HepG2 (cell line): ENCODE measurements at regions not wholly inside any gene's neighbourhood (a gene's known extent, or its start where the extent isn't known, plus 50 kb on each side); places are given as distances from the start of the nearest gene placed in this dataset.
A peak's percentile ranks its signal among the peaks of the same experiment; 100 is the strongest.

Experiments
- ATAC-seq: fragments of 200-7000 bp; cut with Tn5 transposase; 3 replicates; pipeline ENCODE4 v1.9.1; 2020; ENCODE audit warnings: mild to moderate bottlenecking, moderate library complexity
- BruUV-seq: library from RNA; stranded (reverse); fragments of 400-500 nt; replicated peaks from 2 replicates; lab custom pipeline; 2021; lab: Mats Ljungman, UMichigan
- CTCF ChIA-PET: fragments of 300-600 bp; formaldehyde crosslinking; extraction: SDS; loops from one replicate; lab custom pipeline; 2021; ENCODE audit warnings: low total read pairs, inconsistent platforms, low intra/inter-chr PET ratio; lab: Yijun Ruan, JAX
- POLR2A ChIA-PET: fragments of 350-600 bp; sonication (Branson Sonifier 250); formaldehyde crosslinking; loops from one replicate; lab custom pipeline; 2020; ENCODE audit warnings: antibody characterized with exemption, inconsistent platforms; lab: Yijun Ruan, JAX
- DNase-seq: peaks from one replicate; pipeline ENCODE4 v3.0.0-alpha.2; 2015; ENCODE audit warnings: low spot score
- FAIRE-seq: peaks from 3 replicates; lab custom pipeline; 2011; peaks lifted over from hg19 to GRCh38; lab: Jason Lieb, UNC
- H2AFZ ChIP-seq: one replicate; pipeline ENCODE4 v1.6.1; 2011; ENCODE audit warnings: low read length, inconsistent platforms
- H3K27ac ChIP-seq: fragments of 300-600 bp; 3 replicates; pipeline ENCODE4 v1.8.0; 2011; ENCODE audit warnings: mixed run types, mild to moderate bottlenecking, mixed read lengths, low read length, inconsistent platforms; ENCODE audit not compliant: insufficient read depth; ENCODE audit errors: extremely low read length
- H3K27me3 ChIP-seq, 2 experiments: fragments of 200-600 bp in 1 of 2; 2 replicates in 1 of 2; 3 replicates in 1 of 2; pipeline versions ENCODE4 v1.6.0 to v1.8.0; 2011; ENCODE audit warnings: low read length in 2 of 2, mild to moderate bottlenecking in 2 of 2, moderate library complexity in 2 of 2, inconsistent platforms in 1 of 2; ENCODE audit not compliant: insufficient read depth in 2 of 2, control insufficient read depth in 1 of 2
- H3K36me3 ChIP-seq, 2 experiments: fragments of 200-600 bp in 1 of 2; replicated peaks in 1 of 2; 2 replicates in 1 of 2; 3 replicates in 1 of 2; pipeline versions ENCODE4 v1.5.1 to v1.8.0; 2011; ENCODE audit warnings: low read length in 2 of 2, inconsistent platforms in 1 of 2; ENCODE audit not compliant: insufficient read depth in 2 of 2, control insufficient read depth in 1 of 2
- H3K4me1 ChIP-seq: 2 replicates; pipeline ENCODE4 v1.5.1; 2012; ENCODE audit warnings: low read length, inconsistent platforms; ENCODE audit not compliant: insufficient read depth
- H3K4me2 ChIP-seq: 2 replicates; pipeline ENCODE4 v1.6.0; 2011; ENCODE audit warnings: low read depth, low read length, inconsistent platforms
- H3K4me3 ChIP-seq, 3 experiments: fragments of 200-600 bp in 1 of 3; sonication (generic), shearing (Covaris generic) in 1 of 3; replicated peaks in 1 of 3; 2 replicates each; pipeline ENCODE4 v1.5.1; 2011 to 2016; ENCODE audit warnings: low read length in 3 of 3, inconsistent platforms in 2 of 3, low read depth in 2 of 3, mild to moderate bottlenecking in 2 of 3, control low read depth in 1 of 3, mixed read lengths in 1 of 3; ENCODE audit not compliant: insufficient read depth in 1 of 3
- H3K79me2 ChIP-seq: one replicate; pipeline ENCODE4 v1.6.1; 2011; ENCODE audit warnings: low read length, inconsistent platforms; ENCODE audit not compliant: insufficient read depth
- H3K9ac ChIP-seq: 2 replicates; pipeline ENCODE4 v1.6.0; 2011; ENCODE audit warnings: mild to moderate bottlenecking, low read depth, low read length, inconsistent platforms; ENCODE audit not compliant: insufficient read depth
- H3K9me3 ChIP-seq: 2 replicates; pipeline ENCODE4 v1.5.1; 2012; ENCODE audit warnings: mild to moderate bottlenecking, low read length
- H4K20me1 ChIP-seq: 2 replicates; pipeline ENCODE4 v1.6.0; 2011; ENCODE audit warnings: inconsistent platforms, mild to moderate bottlenecking, low read length, moderate library complexity; ENCODE audit not compliant: insufficient read depth
- ATAD3A ChIP-seq: sonication (generic); formaldehyde crosslinking; IDR thresholded peaks from 2 replicates; pipeline ENCODE4 v1.4.0; 2020; ENCODE audit warnings: missing genetic modification reagents
- CERS6 ChIP-seq: sonication (generic); formaldehyde crosslinking; IDR thresholded peaks from 2 replicates; pipeline ENCODE4 v1.5.0; 2020; ENCODE audit warnings: missing genetic modification reagents
- GABPA ChIP-seq, 2 experiments: IDR thresholded peaks; 2 replicates each; pipeline ENCODE4 v1.6.1; 2011 to 2016; ENCODE audit warnings: low read depth in 2 of 2, low read length in 1 of 2, missing biosample characterization in 1 of 2, missing genetic modification characterization in 1 of 2
- KDM6A ChIP-seq: IDR thresholded peaks from 2 replicates; pipeline ENCODE4 v1.6.1; 2016; ENCODE audit warnings: low read depth
- KLF12 ChIP-seq: sonication (generic); formaldehyde crosslinking; IDR thresholded peaks from 2 replicates; pipeline ENCODE4 v1.4.0; 2020; ENCODE audit warnings: missing genetic modification reagents, borderline replicate concordance
- NAIF1 ChIP-seq: sonication (generic); formaldehyde crosslinking; IDR thresholded peaks from 2 replicates; pipeline ENCODE4 v1.5.0; 2020; ENCODE audit warnings: mild to moderate bottlenecking, missing genetic modification reagents, borderline replicate concordance
- RAD51 ChIP-seq: fragments of 450-650 bp; IDR thresholded peaks from 2 replicates; pipeline ENCODE4 v1.6.1; 2016; ENCODE audit warnings: borderline replicate concordance
- RFXAP ChIP-seq: sonication (generic); formaldehyde crosslinking; IDR thresholded peaks from 2 replicates; pipeline ENCODE4 v1.4.0; 2020; ENCODE audit warnings: missing genetic modification reagents, borderline replicate concordance
- SRSF1 ChIP-seq: fragments of 200-400 bp; formaldehyde crosslinking; optimal IDR thresholded peaks from 2 replicates; pipeline ENCODE3; 2017; ENCODE audit warnings: mild to moderate bottlenecking, low read depth, low read length, moderate library complexity
- STAG1 ChIP-seq: sonication (generic); formaldehyde crosslinking; IDR thresholded peaks from 2 replicates; pipeline ENCODE4 v1.4.0; 2020; ENCODE audit warnings: missing genetic modification reagents
- TEAD3 ChIP-seq: optimal IDR thresholded peaks from 2 replicates; pipeline ENCODE3; 2016; ENCODE audit warnings: borderline replicate concordance
- ZNF30 ChIP-seq: sonication (generic); formaldehyde crosslinking; IDR thresholded peaks from 2 replicates; pipeline ENCODE4 v1.5.0; 2020; ENCODE audit warnings: mild to moderate bottlenecking, missing genetic modification reagents
- ZNF800 ChIP-seq: sonication (generic); formaldehyde crosslinking; IDR thresholded peaks from 2 replicates; pipeline ENCODE4 v1.4.0; 2020; ENCODE audit warnings: missing genetic modification reagents
- WGBS: methylation state at CpG from one replicate; pipeline ENCODE4 v1.1.6; 2017; ENCODE audit warnings: low lambda C conversion rate; 5-methylcytosine and 5-hydroxymethylcytosine counted together
- in situ Hi-C: cut with HindIII; loops from 2 replicates; pipeline ENCODE4 v1.10.0; 2017; ENCODE audit warnings: low pct_unique_long_range_greater_than_20kb; ENCODE audit not compliant: extremely low pct_ligation_motif_present
- intact Hi-C: fragments of 100-400 bp; cut with micrococcal nuclease; formaldehyde crosslinking; loops from one replicate; pipeline ENCODE4 v1.10.0; 2022; ENCODE audit not compliant: unreplicated experiment
- TF ChIP-seq, protein P1 (sequence below): sonication (generic); formaldehyde crosslinking; IDR thresholded peaks from 2 replicates; pipeline ENCODE4 v1.5.1; 2020; ENCODE audit warnings: missing genetic modification reagents, mild to moderate bottlenecking, borderline replicate concordance
- TF ChIP-seq, protein P2 (sequence below): sonication (generic); formaldehyde crosslinking; conservative IDR thresholded peaks from 2 replicates; pipeline ENCODE4 v1.5.0; 2020; ENCODE audit warnings: missing genetic modification reagents

GRCh38 chr5:57025961-57026360 lies 74.0 kb upstream of the MIER3 start:
- no peaks in the 10 kb centered on the region for H4K20me1 ChIP-seq
- 31% methylated on average over 3 of the region's 3 CpGs for WGBS
- no peaks in the 10 kb centered on the region for H3K4me1 ChIP-seq
- ATAC-seq (no peak), DNase-seq (no peak), FAIRE-seq (no peak)
- H3K36me3 ChIP-seq, result no peaks in the 10 kb centered on the region
- H3K27ac ChIP-seq, result no peak overlapping the region
- no peak overlapping the region for H3K4me3 ChIP-seq
- no peaks in the 10 kb centered on the region for H3K27me3 ChIP-seq
- ChIA-PET POLR2A (no interaction called here), CTCF (no interaction called here)
- in situ Hi-C loops, result no loop called here
- no TSS peak for BruUV-seq
- no peak overlapping the region for H3K9ac ChIP-seq
- H2AFZ ChIP-seq, result no peak overlapping the region
- no peak for TF ChIP-seq RAD51
- TF ChIP-seq CERS6 (CRISPR knock-in tag), result no peak
- TF ChIP-seq GABPA (IDR thresholded peaks at IDR 0.05; ENCODE audit: low read depth, low read length), result no peak
- peak; percentile 55 for TF ChIP-seq GABPA (CRISPR knock-in tag; IDR thresholded peaks at IDR 0.05; ENCODE audit: low read depth)
- no peak for TF ChIP-seq KLF12 (CRISPR knock-in tag)
- no peak for TF ChIP-seq ZNF30 (CRISPR knock-in tag)
- no peak for TF ChIP-seq ATAD3A (CRISPR knock-in tag)
- H3K9me3 ChIP-seq, result no peaks in the 10 kb centered on the region
- no peak overlapping the region for H3K4me2 ChIP-seq
- no peaks in the 10 kb centered on the region for H3K79me2 ChIP-seq
- intact Hi-C loops, result no loop called here

- CTCF ChIA-PET, result no interaction called here
- H3K27me3 ChIP-seq, result no peaks in the 10 kb centered on the region
- WGBS, result 57% methylated on average over 2 of the region's 2 CpGs
- H2AFZ ChIP-seq, result no peak overlapping the region
- ATAC-seq (no peak), FAIRE-seq (no peak), DNase-seq (no peak)
- H3K9ac ChIP-seq, result no peak overlapping the region
- BruUV-seq, result no TSS peak
- no peak overlapping the region for H3K4me2 ChIP-seq
- POLR2A ChIA-PET, result no interaction called here
- no peaks in the 10 kb centered on the region for H3K9me3 ChIP-seq
- no peaks in the 10 kb centered on the region for H4K20me1 ChIP-seq
- H3K4me1 ChIP-seq, result no peaks in the 10 kb centered on the region
- H3K36me3 ChIP-seq, result no peaks in the 10 kb centered on the region
- in situ Hi-C loops (no loop called here), intact Hi-C loops (no loop called here)
- no peaks in the 10 kb centered on the region for H3K79me2 ChIP-seq
- no peak overlapping the region for H3K27ac ChIP-seq
- H3K4me3 ChIP-seq, result no peak overlapping the region
- TF ChIP-seq KDM6A (CRISPR knock-in tag) (no peak), TEAD3 (CRISPR knock-in tag) (no peak), ZNF800 (CRISPR knock-in tag) (no peak), ZNF30 (CRISPR knock-in tag) (no peak), NAIF1 (CRISPR knock-in tag) (no peak), RFXAP (CRISPR knock-in tag) (no peak), SRSF1 (no peak), STAG1 (CRISPR knock-in tag) (no peak)
- TF ChIP-seq, protein P1, sequence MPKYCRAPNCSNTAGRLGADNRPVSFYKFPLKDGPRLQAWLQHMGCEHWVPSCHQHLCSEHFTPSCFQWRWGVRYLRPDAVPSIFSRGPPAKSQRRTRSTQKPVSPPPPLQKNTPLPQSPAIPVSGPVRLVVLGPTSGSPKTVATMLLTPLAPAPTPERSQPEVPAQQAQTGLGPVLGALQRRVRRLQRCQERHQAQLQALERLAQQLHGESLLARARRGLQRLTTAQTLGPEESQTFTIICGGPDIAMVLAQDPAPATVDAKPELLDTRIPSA (CRISPR knock-in tag), result no peak
- TF ChIP-seq, protein P2, sequence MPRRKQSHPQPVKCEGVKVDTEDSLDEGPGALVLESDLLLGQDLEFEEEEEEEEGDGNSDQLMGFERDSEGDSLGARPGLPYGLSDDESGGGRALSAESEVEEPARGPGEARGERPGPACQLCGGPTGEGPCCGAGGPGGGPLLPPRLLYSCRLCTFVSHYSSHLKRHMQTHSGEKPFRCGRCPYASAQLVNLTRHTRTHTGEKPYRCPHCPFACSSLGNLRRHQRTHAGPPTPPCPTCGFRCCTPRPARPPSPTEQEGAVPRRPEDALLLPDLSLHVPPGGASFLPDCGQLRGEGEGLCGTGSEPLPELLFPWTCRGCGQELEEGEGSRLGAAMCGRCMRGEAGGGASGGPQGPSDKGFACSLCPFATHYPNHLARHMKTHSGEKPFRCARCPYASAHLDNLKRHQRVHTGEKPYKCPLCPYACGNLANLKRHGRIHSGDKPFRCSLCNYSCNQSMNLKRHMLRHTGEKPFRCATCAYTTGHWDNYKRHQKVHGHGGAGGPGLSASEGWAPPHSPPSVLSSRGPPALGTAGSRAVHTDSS (CRISPR knock-in tag), result no peak
These were observed 76.2 kb upstream of the MIER3 start for GRCh38 chr5:57028161-57028560.
